ENCODE measurements at regions not wholly inside any gene's neighbourhood (a gene's known extent, or its start where the extent isn't known, plus 50 kb on each side); places are given as distances from the start of the nearest gene placed in this dataset.

- TF ChIP-seq CTCF (IDR thresholded peaks at IDR 0.05; ENCODE audit: insufficient read depth, low read length, poor library complexity, severe bottlenecking): no peak
- TF ChIP-seq EZH2phosphoT487 (conservative IDR thresholded peaks at IDR 0.05; ENCODE audit: low read length): no peak
These were observed 158.1 kb downstream of the FHIP1A start for GRCh38 chr4:151567056-151567455.

Measured in SU-DHL-6 (cell line).